Liver (tissue), 8 donors: ENCODE measurements at regions not wholly inside any gene's neighbourhood (a gene's known extent, or its start where the extent isn't known, plus 50 kb on each side); places are given as distances from the start of the nearest gene placed in this dataset.

Source experiments
- DNase-seq: peaks from one replicate; pipeline ENCODE4 v3.0.0-alpha.2; 2017; ENCODE audit warnings: low spot score
- H3K27ac ChIP-seq, 2 donors: one replicate each; pipeline ENCODE4 v1.7.0; 2013; ENCODE audit warnings: inconsistent platforms in 2 of 2, low read length in 2 of 2, control low read depth in 1 of 2, low read depth in 1 of 2, mild to moderate bottlenecking in 1 of 2
- H3K27me3 ChIP-seq, 4 donors: one replicate each; pipeline versions ENCODE4 v1.6.1 to v1.7.0; 2013; ENCODE audit warnings: low read length in 3 of 4, inconsistent platforms in 1 of 4, mild to moderate bottlenecking in 1 of 4, moderate library complexity in 1 of 4; ENCODE audit not compliant: control insufficient read depth in 4 of 4, insufficient read depth in 4 of 4
- H3K36me3 ChIP-seq, 4 donors: one replicate each; pipeline versions ENCODE4 v1.6.1 to v1.7.0; 2013; ENCODE audit warnings: low read length in 3 of 4, mild to moderate bottlenecking in 3 of 4, low read depth in 1 of 4, moderate library complexity in 1 of 4; ENCODE audit not compliant: control insufficient read depth in 4 of 4, insufficient read depth in 3 of 4
- H3K4me1 ChIP-seq, 4 donors: one replicate each; pipeline versions ENCODE4 v1.6.1 to v1.7.0; 2013; ENCODE audit warnings: low read length in 3 of 4, mild to moderate bottlenecking in 3 of 4, moderate library complexity in 1 of 4; ENCODE audit not compliant: control insufficient read depth in 4 of 4, insufficient read depth in 4 of 4
- H3K4me3 ChIP-seq, 3 donors: one replicate each; pipeline versions ENCODE4 v1.6.1 to v1.7.0; 2013; ENCODE audit warnings: low read length in 3 of 3, control low read depth in 1 of 3, low read depth in 1 of 3, mild to moderate bottlenecking in 1 of 3
- H3K9ac ChIP-seq, 2 donors: one replicate each; pipeline ENCODE4 v1.7.0; 2013; ENCODE audit warnings: low read length in 2 of 2, mild to moderate bottlenecking in 2 of 2, moderate library complexity in 2 of 2, control low read depth in 1 of 2, low read depth in 1 of 2
- H3K9me3 ChIP-seq, 4 donors: one replicate each; pipeline versions ENCODE4 v1.6.1 to v1.7.0; 2013; ENCODE audit warnings: low read length in 3 of 4; ENCODE audit not compliant: control insufficient read depth in 4 of 4
- EGR1 ChIP-seq, 2 donors: IDR thresholded peaks; 2 replicates each; pipeline ENCODE4 v1.6.1; 2016 to 2018; ENCODE audit warnings: antibody characterized with exemption in 2 of 2, low read depth in 2 of 2
- FOXA1 ChIP-seq: IDR thresholded peaks from 2 replicates; pipeline ENCODE4 v1.6.1; 2016; ENCODE audit warnings: antibody characterized with exemption
- GABPA ChIP-seq, 2 donors: IDR thresholded peaks in 1 of 2; conservative IDR thresholded peaks in 1 of 2; 2 replicates each; pipeline ENCODE4 v1.6.1; 2016; ENCODE audit warnings: antibody characterized with exemption in 2 of 2, mild to moderate bottlenecking in 1 of 2, moderate library complexity in 1 of 2
- HNF4A ChIP-seq, 2 donors: conservative IDR thresholded peaks; 2 replicates each; pipeline ENCODE4 v1.6.1; 2016; ENCODE audit warnings: antibody characterized with exemption in 2 of 2, mild to moderate bottlenecking in 2 of 2
- HNF4G ChIP-seq: IDR thresholded peaks from 2 replicates; pipeline ENCODE4 v1.6.1; 2016; ENCODE audit warnings: antibody characterized with exemption
- JUND ChIP-seq, 2 donors: IDR thresholded peaks; 2 replicates each; pipeline ENCODE4 v1.6.1; 2016; ENCODE audit warnings: antibody characterized with exemption in 2 of 2
- NR2F2 ChIP-seq: IDR thresholded peaks from 2 replicates; pipeline ENCODE4 v1.6.1; 2016; ENCODE audit warnings: antibody characterized with exemption
- RAD21 ChIP-seq, 2 donors: IDR thresholded peaks; 2 replicates each; pipeline ENCODE4 v1.6.1; 2016; ENCODE audit warnings: antibody characterized with exemption in 2 of 2, mild to moderate bottlenecking in 2 of 2
- RXRA ChIP-seq, 2 donors: IDR thresholded peaks; 2 replicates each; pipeline ENCODE4 v1.6.1; 2017 to 2018; ENCODE audit warnings: antibody characterized with exemption in 2 of 2, mild to moderate bottlenecking in 1 of 2
- SP1 ChIP-seq: IDR thresholded peaks from 2 replicates; pipeline ENCODE4 v1.6.1; 2018; ENCODE audit warnings: antibody characterized with exemption, mild to moderate bottlenecking
- TAF1 ChIP-seq: conservative IDR thresholded peaks from 2 replicates; pipeline ENCODE4 v1.6.1; 2016; ENCODE audit warnings: antibody characterized with exemption, mild to moderate bottlenecking
- YY1 ChIP-seq: IDR thresholded peaks from 2 replicates; pipeline ENCODE4 v1.6.1; 2016; ENCODE audit warnings: antibody characterized with exemption, mild to moderate bottlenecking
- WGBS: extraction: QIAGEN DNeasy Blood & Tissue Kit; methylation state at CpG from one replicate; pipeline ENCODE4 v1.1.7; 2013; 5-methylcytosine and 5-hydroxymethylcytosine counted together
- TF ChIP-seq, protein P1 (sequence below): IDR thresholded peaks from 2 replicates; pipeline ENCODE4 v1.6.1; 2016; ENCODE audit warnings: antibody characterized with exemption, mild to moderate bottlenecking
- TF ChIP-seq, protein P2 (sequence below): fragments of 150-350 bp; IDR thresholded peaks from 2 replicates; pipeline ENCODE4 v1.5.1; 2017; ENCODE audit warnings: improper control_type of control experiment, low read depth, low read length; ENCODE audit not compliant: missing input control
- TF ChIP-seq, protein P3 (sequence below): IDR thresholded peaks from 2 replicates; pipeline ENCODE4 v1.6.1; 2016; ENCODE audit warnings: antibody characterized with exemption
- TF ChIP-seq, protein P4 (sequence below): IDR thresholded peaks from 2 replicates; pipeline ENCODE4 v1.6.1; 2016; ENCODE audit warnings: antibody characterized with exemption
- TF ChIP-seq, protein P5 (sequence below): IDR thresholded peaks from 2 replicates; pipeline ENCODE4 v1.6.1; 2016; ENCODE audit warnings: antibody characterized with exemption
- donor health status: healthy.
- donor health status: healthy.
- donor health status: healthy.
- donor health status: healthy.
- donor health status: healthy.

DNA sequence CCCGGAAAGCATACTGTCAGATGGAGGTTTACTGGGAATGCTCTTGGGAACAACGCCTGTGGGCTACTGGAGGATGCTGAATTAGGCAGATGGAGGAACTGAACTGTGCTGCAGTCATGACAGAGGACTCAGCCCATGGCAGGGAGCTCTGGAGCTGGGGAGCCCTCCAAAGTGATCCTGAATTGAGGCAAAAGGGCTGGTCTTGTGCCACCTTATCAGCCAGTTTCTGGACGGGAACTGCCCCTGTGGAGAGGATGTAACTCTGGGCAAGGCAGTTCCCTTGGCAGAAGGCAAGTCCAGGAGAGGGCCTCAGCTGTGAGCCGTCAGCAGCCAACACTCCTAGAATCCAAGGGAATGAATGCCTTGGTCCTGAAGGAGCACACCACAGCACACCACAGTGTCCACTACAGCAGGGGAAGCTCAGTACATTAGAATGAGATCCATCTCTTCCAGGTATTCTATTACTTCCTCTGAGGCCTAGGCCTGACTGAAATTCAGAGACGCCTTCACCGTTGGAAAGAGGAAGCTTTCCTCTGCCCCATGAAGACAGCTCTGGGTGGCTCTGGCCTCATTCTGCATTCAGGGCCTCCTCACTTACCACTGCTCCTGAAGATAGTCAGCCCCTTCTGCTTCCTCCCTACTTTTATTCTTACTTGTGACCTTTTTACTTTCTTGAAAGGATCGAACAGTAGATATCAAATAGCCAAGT, 139.6 kb upstream of the GPR26 start:
- no peaks in the 10 kb centered on the region for H3K9me3 ChIP-seq
- no peak overlapping the region for H3K9ac ChIP-seq
- no peak overlapping the region for H3K27ac ChIP-seq
- 82% methylated on average over 7 of the region's 7 CpGs for WGBS
- H3K36me3 ChIP-seq = no peaks in the 10 kb centered on the region
- no peak overlapping the region for H3K4me3 ChIP-seq
- TF ChIP-seq, protein P1, sequence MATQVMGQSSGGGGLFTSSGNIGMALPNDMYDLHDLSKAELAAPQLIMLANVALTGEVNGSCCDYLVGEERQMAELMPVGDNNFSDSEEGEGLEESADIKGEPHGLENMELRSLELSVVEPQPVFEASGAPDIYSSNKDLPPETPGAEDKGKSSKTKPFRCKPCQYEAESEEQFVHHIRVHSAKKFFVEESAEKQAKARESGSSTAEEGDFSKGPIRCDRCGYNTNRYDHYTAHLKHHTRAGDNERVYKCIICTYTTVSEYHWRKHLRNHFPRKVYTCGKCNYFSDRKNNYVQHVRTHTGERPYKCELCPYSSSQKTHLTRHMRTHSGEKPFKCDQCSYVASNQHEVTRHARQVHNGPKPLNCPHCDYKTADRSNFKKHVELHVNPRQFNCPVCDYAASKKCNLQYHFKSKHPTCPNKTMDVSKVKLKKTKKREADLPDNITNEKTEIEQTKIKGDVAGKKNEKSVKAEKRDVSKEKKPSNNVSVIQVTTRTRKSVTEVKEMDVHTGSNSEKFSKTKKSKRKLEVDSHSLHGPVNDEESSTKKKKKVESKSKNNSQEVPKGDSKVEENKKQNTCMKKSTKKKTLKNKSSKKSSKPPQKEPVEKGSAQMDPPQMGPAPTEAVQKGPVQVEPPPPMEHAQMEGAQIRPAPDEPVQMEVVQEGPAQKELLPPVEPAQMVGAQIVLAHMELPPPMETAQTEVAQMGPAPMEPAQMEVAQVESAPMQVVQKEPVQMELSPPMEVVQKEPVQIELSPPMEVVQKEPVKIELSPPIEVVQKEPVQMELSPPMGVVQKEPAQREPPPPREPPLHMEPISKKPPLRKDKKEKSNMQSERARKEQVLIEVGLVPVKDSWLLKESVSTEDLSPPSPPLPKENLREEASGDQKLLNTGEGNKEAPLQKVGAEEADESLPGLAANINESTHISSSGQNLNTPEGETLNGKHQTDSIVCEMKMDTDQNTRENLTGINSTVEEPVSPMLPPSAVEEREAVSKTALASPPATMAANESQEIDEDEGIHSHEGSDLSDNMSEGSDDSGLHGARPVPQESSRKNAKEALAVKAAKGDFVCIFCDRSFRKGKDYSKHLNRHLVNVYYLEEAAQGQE = no peak
- TF ChIP-seq FOXA1 = no peak
- no peak for TF ChIP-seq EGR1 (IDR thresholded peaks at IDR 0.05; ENCODE audit: low read depth in 2 of 2)
- TF ChIP-seq, protein P2, sequence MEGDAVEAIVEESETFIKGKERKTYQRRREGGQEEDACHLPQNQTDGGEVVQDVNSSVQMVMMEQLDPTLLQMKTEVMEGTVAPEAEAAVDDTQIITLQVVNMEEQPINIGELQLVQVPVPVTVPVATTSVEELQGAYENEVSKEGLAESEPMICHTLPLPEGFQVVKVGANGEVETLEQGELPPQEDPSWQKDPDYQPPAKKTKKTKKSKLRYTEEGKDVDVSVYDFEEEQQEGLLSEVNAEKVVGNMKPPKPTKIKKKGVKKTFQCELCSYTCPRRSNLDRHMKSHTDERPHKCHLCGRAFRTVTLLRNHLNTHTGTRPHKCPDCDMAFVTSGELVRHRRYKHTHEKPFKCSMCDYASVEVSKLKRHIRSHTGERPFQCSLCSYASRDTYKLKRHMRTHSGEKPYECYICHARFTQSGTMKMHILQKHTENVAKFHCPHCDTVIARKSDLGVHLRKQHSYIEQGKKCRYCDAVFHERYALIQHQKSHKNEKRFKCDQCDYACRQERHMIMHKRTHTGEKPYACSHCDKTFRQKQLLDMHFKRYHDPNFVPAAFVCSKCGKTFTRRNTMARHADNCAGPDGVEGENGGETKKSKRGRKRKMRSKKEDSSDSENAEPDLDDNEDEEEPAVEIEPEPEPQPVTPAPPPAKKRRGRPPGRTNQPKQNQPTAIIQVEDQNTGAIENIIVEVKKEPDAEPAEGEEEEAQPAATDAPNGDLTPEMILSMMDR = no peak
- TF ChIP-seq, protein P3, sequence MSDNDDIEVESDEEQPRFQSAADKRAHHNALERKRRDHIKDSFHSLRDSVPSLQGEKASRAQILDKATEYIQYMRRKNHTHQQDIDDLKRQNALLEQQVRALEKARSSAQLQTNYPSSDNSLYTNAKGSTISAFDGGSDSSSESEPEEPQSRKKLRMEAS = no peak
- no peak for TF ChIP-seq RAD21 (IDR thresholded peaks at IDR 0.05)
- no peak for TF ChIP-seq TAF1
- no peak for TF ChIP-seq HNF4G
- TF ChIP-seq GABPA (IDR thresholded peaks at IDR 0.05 in 1 of 2, conservative IDR thresholded peaks at IDR 0.05 in 1 of 2) = no peak
- TF ChIP-seq RXRA (IDR thresholded peaks at IDR 0.05) = no peak
- no peak for TF ChIP-seq HNF4A (conservative IDR thresholded peaks at IDR 0.05)
- TF ChIP-seq JUND (IDR thresholded peaks at IDR 0.05) = no peak
- TF ChIP-seq YY1 = no peak
- TF ChIP-seq NR2F2 = no peak
- no peak for TF ChIP-seq SP1
- TF ChIP-seq, protein P4, sequence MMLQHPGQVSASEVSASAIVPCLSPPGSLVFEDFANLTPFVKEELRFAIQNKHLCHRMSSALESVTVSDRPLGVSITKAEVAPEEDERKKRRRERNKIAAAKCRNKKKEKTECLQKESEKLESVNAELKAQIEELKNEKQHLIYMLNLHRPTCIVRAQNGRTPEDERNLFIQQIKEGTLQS = no peak
- TF ChIP-seq, protein P5, sequence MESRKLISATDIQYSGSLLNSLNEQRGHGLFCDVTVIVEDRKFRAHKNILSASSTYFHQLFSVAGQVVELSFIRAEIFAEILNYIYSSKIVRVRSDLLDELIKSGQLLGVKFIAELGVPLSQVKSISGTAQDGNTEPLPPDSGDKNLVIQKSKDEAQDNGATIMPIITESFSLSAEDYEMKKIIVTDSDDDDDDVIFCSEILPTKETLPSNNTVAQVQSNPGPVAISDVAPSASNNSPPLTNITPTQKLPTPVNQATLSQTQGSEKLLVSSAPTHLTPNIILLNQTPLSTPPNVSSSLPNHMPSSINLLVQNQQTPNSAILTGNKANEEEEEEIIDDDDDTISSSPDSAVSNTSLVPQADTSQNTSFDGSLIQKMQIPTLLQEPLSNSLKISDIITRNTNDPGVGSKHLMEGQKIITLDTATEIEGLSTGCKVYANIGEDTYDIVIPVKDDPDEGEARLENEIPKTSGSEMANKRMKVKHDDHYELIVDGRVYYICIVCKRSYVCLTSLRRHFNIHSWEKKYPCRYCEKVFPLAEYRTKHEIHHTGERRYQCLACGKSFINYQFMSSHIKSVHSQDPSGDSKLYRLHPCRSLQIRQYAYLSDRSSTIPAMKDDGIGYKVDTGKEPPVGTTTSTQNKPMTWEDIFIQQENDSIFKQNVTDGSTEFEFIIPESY = no peak
- no peaks in the 10 kb centered on the region for H3K4me1 ChIP-seq
- peaks cover 0 to 2% (median 0%) of the 10 kb centered on the region in 4 donors for H3K27me3 ChIP-seq
- DNase-seq = peak; percentile 22
